ENCODE measurements at regions not wholly inside any gene's neighbourhood (a gene's known extent, or its start where the extent isn't known, plus 50 kb on each side); places are given as distances from the start of the nearest gene placed in this dataset.

- no peaks in the 10 kb centered on the region for H3K9me3 ChIP-seq (ENCODE audit: insufficient read depth, low read length)
- no peaks in the 10 kb centered on the region for H3F3A ChIP-seq (ENCODE audit: insufficient read depth)
- no peak overlapping the region for H3K27ac ChIP-seq (ENCODE audit: low read depth, low read length)
- no peak overlapping the region for H3K4me2 ChIP-seq (ENCODE audit: low read depth, low read length, poor library complexity, severe bottlenecking)
- H2AFZ ChIP-seq (ENCODE audit: low read depth, low read length, severe bottlenecking): no peak overlapping the region
- no peaks in the 10 kb centered on the region for H4K20me1 ChIP-seq (ENCODE audit: low read depth, low read length)
- H3K79me2 ChIP-seq (ENCODE audit: insufficient read depth, low read length): no peaks in the 10 kb centered on the region
- H3K27me3 ChIP-seq (ENCODE audit: low read length): no peaks in the 10 kb centered on the region
- H3K36me3 ChIP-seq (ENCODE audit: low read length): no peaks in the 10 kb centered on the region
- no peak overlapping the region for H3K4me3 ChIP-seq (ENCODE audit: insufficient read depth, low read length, poor library complexity, severe bottlenecking)
- no peaks in the 10 kb centered on the region for H3K9me2 ChIP-seq (replicated peaks; ENCODE audit: insufficient read depth, low read length)
- no peak for TF ChIP-seq EZH2phosphoT487 (conservative IDR thresholded peaks at IDR 0.05; ENCODE audit: low read length)
- TF ChIP-seq CTCF (IDR thresholded peaks at IDR 0.05; ENCODE audit: insufficient read depth, low read length, poor library complexity, severe bottlenecking): no peak
- no peak overlapping the region for H3K9ac ChIP-seq (ENCODE audit: low read length)
Observed at GRCh38 chr6:12654514-12654913, 62.1 kb upstream of the PHACTR1 start.

GRCh38 chr6:12656906-12657305, 59.7 kb upstream of the PHACTR1 start:
- no peaks in the 10 kb centered on the region for H3K79me2 ChIP-seq (ENCODE audit: insufficient read depth, low read length)
- H3K9me2 ChIP-seq (replicated peaks; ENCODE audit: insufficient read depth, low read length): no peaks in the 10 kb centered on the region
- no peaks in the 10 kb centered on the region for H3K36me3 ChIP-seq (ENCODE audit: low read length)
- no peak overlapping the region for H3K4me2 ChIP-seq (ENCODE audit: low read depth, low read length, poor library complexity, severe bottlenecking)
- H3K9me3 ChIP-seq (ENCODE audit: insufficient read depth, low read length): no peaks in the 10 kb centered on the region
- H3K4me3 ChIP-seq (ENCODE audit: insufficient read depth, low read length, poor library complexity, severe bottlenecking): no peak overlapping the region
- no peaks in the 10 kb centered on the region for H3K27me3 ChIP-seq (ENCODE audit: low read length)
- no peaks in the 10 kb centered on the region for H3F3A ChIP-seq (ENCODE audit: insufficient read depth)
- no peak overlapping the region for H3K27ac ChIP-seq (ENCODE audit: low read depth, low read length)
- no peaks in the 10 kb centered on the region for H4K20me1 ChIP-seq (ENCODE audit: low read depth, low read length)
- no peak overlapping the region for H2AFZ ChIP-seq (ENCODE audit: low read depth, low read length, severe bottlenecking)
- no peak overlapping the region for H3K9ac ChIP-seq (ENCODE audit: low read length)
- TF ChIP-seq EZH2phosphoT487 (conservative IDR thresholded peaks at IDR 0.05; ENCODE audit: low read length) (no peak), CTCF (IDR thresholded peaks at IDR 0.05; ENCODE audit: insufficient read depth, low read length, poor library complexity, severe bottlenecking) (no peak)

- no peak for TF ChIP-seq CTCF (IDR thresholded peaks at IDR 0.05; ENCODE audit: insufficient read depth, low read length, poor library complexity, severe bottlenecking)
- no peak for TF ChIP-seq EZH2phosphoT487 (conservative IDR thresholded peaks at IDR 0.05; ENCODE audit: low read length)
- Histone ChIP-seq H3K4me2 (ENCODE audit: low read depth, low read length, poor library complexity, severe bottlenecking) (no peak overlapping the region), H3K27ac (ENCODE audit: low read depth, low read length) (no peak overlapping the region), H3K36me3 (ENCODE audit: low read length) (no peaks in the 10 kb centered on the region), H4K20me1 (ENCODE audit: low read depth, low read length) (no peaks in the 10 kb centered on the region), H3K4me3 (ENCODE audit: insufficient read depth, low read length, poor library complexity, severe bottlenecking) (no peak overlapping the region), H3K9ac (ENCODE audit: low read length) (no peak overlapping the region), H3K9me2 (replicated peaks; ENCODE audit: insufficient read depth, low read length) (no peaks in the 10 kb centered on the region), H3F3A (ENCODE audit: insufficient read depth) (no peaks in the 10 kb centered on the region), H3K9me3 (ENCODE audit: insufficient read depth, low read length) (no peaks in the 10 kb centered on the region), H2AFZ (ENCODE audit: low read depth, low read length, severe bottlenecking) (no peak overlapping the region), H3K27me3 (ENCODE audit: low read length) (no peaks in the 10 kb centered on the region), H3K79me2 (ENCODE audit: insufficient read depth, low read length) (no peaks in the 10 kb centered on the region)
Observed at GRCh38 chr6:12657884-12658283, 58.7 kb upstream of the PHACTR1 start.
